PC-9 (cell line): ENCODE measurements at regions not wholly inside any gene's neighbourhood (a gene's known extent, or its start where the extent isn't known, plus 50 kb on each side); places are given as distances from the start of the nearest gene placed in this dataset.

Source experiments
- BruUV-seq: library from RNA; stranded (reverse); fragments of 400-500 nt; replicated peaks from 2 replicates; lab custom pipeline; 2021; lab: Mats Ljungman, UMichigan
- CTCF ChIA-PET: fragments of 300-600 bp; sonication (Branson Sonifier 250); formaldehyde crosslinking; loops from one replicate; lab custom pipeline; 2022; ENCODE audit warnings: antibody characterized with exemption; lab: Charles Lee
- POLR2A ChIA-PET: fragments of 300-600 bp; sonication (Branson Sonifier 250); formaldehyde crosslinking; loops from one replicate; lab custom pipeline; 2022; ENCODE audit warnings: antibody characterized with exemption; ENCODE audit not compliant: unreplicated experiment; lab: Charles Lee
- DNase-seq, 2 experiments: peaks; one replicate each; pipeline versions ENCODE4 v3.0.0 to v3.0.0-alpha.2; 2015 to 2022; ENCODE audit warnings: mixed read lengths in 1 of 2
- H2AFZ ChIP-seq: fragments of 200-600 bp; sonication (generic); 2 replicates; pipeline ENCODE4 v1.8.1; 2017; ENCODE audit warnings: antibody characterized with exemption
- H3F3A ChIP-seq: fragments of 200-600 bp; sonication (generic); 2 replicates; pipeline ENCODE4 v1.8.1; 2017; ENCODE audit warnings: antibody characterized with exemption, mild to moderate bottlenecking, low read depth; ENCODE audit not compliant: insufficient read depth
- H3K27ac ChIP-seq: fragments of 200-600 bp; sonication (generic); 2 replicates; pipeline ENCODE4 v1.6.1; 2016; ENCODE audit warnings: mixed run types
- H3K27me3 ChIP-seq: fragments of 200-600 bp; sonication (generic); 2 replicates; pipeline ENCODE4 v1.6.1; 2016; ENCODE audit warnings: low read depth, mixed run types; ENCODE audit not compliant: insufficient read depth
- H3K36me3 ChIP-seq: fragments of 200-600 bp; sonication (generic); 2 replicates; pipeline ENCODE4 v1.6.1; 2016; ENCODE audit warnings: low read depth, mixed run types
- H3K4me1 ChIP-seq: fragments of 200-600 bp; sonication (generic); replicated peaks from 2 replicates; pipeline ENCODE4 v1.6.1; 2016; ENCODE audit warnings: mixed run types; ENCODE audit not compliant: insufficient read depth
- H3K4me2 ChIP-seq: fragments of 200-600 bp; sonication (generic); 2 replicates; pipeline ENCODE4 v1.6.1; 2017; ENCODE audit warnings: mixed run types
- H3K4me3 ChIP-seq: fragments of 200-600 bp; sonication (generic); 2 replicates; pipeline ENCODE4 v1.6.1; 2016; ENCODE audit warnings: mixed run types
- H3K79me2 ChIP-seq: fragments of 200-600 bp; sonication (generic); 2 replicates; pipeline ENCODE4 v1.6.1; 2017; ENCODE audit warnings: low read depth, mixed run types
- H3K9me2 ChIP-seq: fragments of 200-600 bp; sonication (generic); 2 replicates; pipeline ENCODE4 v1.8.1; 2017; ENCODE audit warnings: mild to moderate bottlenecking; ENCODE audit not compliant: insufficient read depth
- H3K9me3 ChIP-seq: fragments of 200-600 bp; sonication (generic); 2 replicates; pipeline ENCODE4 v1.8.1; 2016; ENCODE audit warnings: low read depth; ENCODE audit not compliant: insufficient read depth
- H4K20me1 ChIP-seq: fragments of 200-600 bp; sonication (generic); 2 replicates; pipeline ENCODE4 v1.8.1; 2017; ENCODE audit not compliant: insufficient read depth
- CTCF ChIP-seq: fragments of 200-600 bp; sonication (generic); conservative IDR thresholded peaks from 2 replicates; pipeline ENCODE4 v1.6.1; 2017; ENCODE audit warnings: mixed run types, antibody characterized with exemption, mild to moderate bottlenecking, moderate library complexity
- EZH2 ChIP-seq: fragments of 200-600 bp; sonication (generic); IDR thresholded peaks from 2 replicates; pipeline ENCODE4 v1.8.0; 2017; ENCODE audit warnings: antibody characterized with exemption, low read depth
- intact Hi-C: fragments of 100-400 bp; cut with micrococcal nuclease; formaldehyde crosslinking; loops from one replicate; pipeline ENCODE4 v1.10.0; 2022; ENCODE audit not compliant: unreplicated experiment

- Histone ChIP-seq H3K36me3 (no peaks in the 10 kb centered on the region), H3F3A (no peaks in the 10 kb centered on the region), H3K4me1 (no peaks in the 10 kb centered on the region), H3K27ac (no peak overlapping the region), H2AFZ (no peak overlapping the region), H3K27me3 (peaks cover 10% of the 10 kb centered on the region), H3K9me2 (no peaks in the 10 kb centered on the region), H3K4me2 (no peak overlapping the region), H3K79me2 (no peaks in the 10 kb centered on the region), H4K20me1 (no peaks in the 10 kb centered on the region), H3K4me3 (no peak overlapping the region), H3K9me3 (no peaks in the 10 kb centered on the region; the same call in 1 of the 2 replicates)
- intact Hi-C loops: no loop called here
- CTCF ChIA-PET: no interaction called here
- BruUV-seq: no TSS peak
- DNase-seq: no peak
- TF ChIP-seq EZH2 (no peak), CTCF (no peak)
- POLR2A ChIA-PET: no interaction called here
Observed at GRCh38 chr22:22973336-22973735, 85.7 kb downstream of the IGLL5 start.

- TF ChIP-seq CTCF: no peak
- no peak for TF ChIP-seq EZH2
- no peak overlapping the region for H3K4me3 ChIP-seq
- POLR2A ChIA-PET: no interaction called here
- H3K9me2 ChIP-seq: no peaks in the 10 kb centered on the region
- H2AFZ ChIP-seq: no peak overlapping the region
- no peaks in the 10 kb centered on the region for H3K79me2 ChIP-seq
- peaks cover 10% of the 10 kb centered on the region for H3K27me3 ChIP-seq
- CTCF ChIA-PET: no interaction called here
- no TSS peak for BruUV-seq
- no peaks in the 10 kb centered on the region for H3K36me3 ChIP-seq
- intact Hi-C loops: no loop called here
- DNase-seq: no peak
- H3K4me1 ChIP-seq: no peaks in the 10 kb centered on the region
- H3K4me2 ChIP-seq: no peak overlapping the region
- no peak overlapping the region for H3K27ac ChIP-seq
- no peaks in the 10 kb centered on the region for H3F3A ChIP-seq
- no peaks in the 10 kb centered on the region; the same call in 1 of the 2 replicates for H3K9me3 ChIP-seq
- no peaks in the 10 kb centered on the region for H4K20me1 ChIP-seq
Observed at GRCh38 chr22:22974156-22974555, 86.5 kb downstream of the IGLL5 start.

GRCh38 chr22:22974795-22975580 lies 87.4 kb downstream of the IGLL5 start:
- Histone ChIP-seq H3K9me3 (no peaks in the 10 kb centered on the region; the same call in 1 of the 2 replicates), H3F3A (no peaks in the 10 kb centered on the region), H3K4me1 (no peaks in the 10 kb centered on the region), H3K79me2 (no peaks in the 10 kb centered on the region), H3K9me2 (no peaks in the 10 kb centered on the region), H3K36me3 (no peaks in the 10 kb centered on the region), H3K4me2 (no peak overlapping the region), H3K27ac (no peak overlapping the region), H3K27me3 (peaks cover 13% of the 10 kb centered on the region), H2AFZ (no peak overlapping the region), H4K20me1 (no peaks in the 10 kb centered on the region), H3K4me3 (no peak overlapping the region)
- TF ChIP-seq EZH2: no peak
- TF ChIP-seq CTCF: no peak
- CTCF ChIA-PET: no interaction called here
- intact Hi-C loops: no loop called here
- BruUV-seq: no TSS peak
- POLR2A ChIA-PET: no interaction called here
- no peak for DNase-seq
